ENCODE measurements at regions not wholly inside any gene's neighbourhood (a gene's known extent, or its start where the extent isn't known, plus 50 kb on each side); places are given as distances from the start of the nearest gene placed in this dataset.

- CTCF ChIA-PET, result no interaction called here
- no TSS peak for BruUV-seq (replicated peaks)
- no peak overlapping the region for H3K4me3 ChIP-seq (replicated peaks in 1 of 2; ENCODE audit: low read depth in 1 of 2, low read length in 2 of 2)
- no peaks in the 10 kb centered on the region for H3K9me2 ChIP-seq (ENCODE audit: insufficient read depth)
- no peaks in the 10 kb centered on the region for H4K20me1 ChIP-seq (ENCODE audit: insufficient read depth)
- H3K9me3 ChIP-seq (ENCODE audit: control insufficient read depth in 1 of 2, insufficient read depth in 1 of 2, low read depth in 1 of 2, low read length in 2 of 2), result no peaks in the 10 kb centered on the region; a peak in 1 of 4 replicates
- no peak overlapping the region for H3K4me2 ChIP-seq (ENCODE audit: low read length)
- no peak overlapping the region for H3K27ac ChIP-seq (ENCODE audit: low read depth, low read length)
- RAD21 ChIA-PET (ENCODE audit: low non-redundant PET in 1 of 2, low total read pairs in 2 of 2, uncharacterized antibody in 2 of 2, unreplicated experiment in 2 of 2), result no interaction called here
- no peak overlapping the region for H2AFZ ChIP-seq (ENCODE audit: low read depth, low read length, poor library complexity, severe bottlenecking)
- POLR2A ChIA-PET, result no interaction called here
- TF ChIP-seq CTCF (IDR thresholded peaks at IDR 0.05 in 2 of 3, conservative IDR thresholded peaks at IDR 0.05 in 1 of 3; ENCODE audit: borderline replicate concordance in 1 of 3, insufficient read depth in 1 of 3, low read depth in 2 of 3, low read length in 2 of 3) (no peak), JUND (IDR thresholded peaks at IDR 0.05) (no peak), MAX (IDR thresholded peaks at IDR 0.05) (no peak), CBX3 (IDR thresholded peaks at IDR 0.05; ENCODE audit: low read depth) (no peak)
- no peaks in the 10 kb centered on the region for H3K36me3 ChIP-seq (ENCODE audit: control insufficient read depth in 1 of 2, insufficient read depth in 2 of 2, low read length in 2 of 2)
- no peak overlapping the region for H3K9ac ChIP-seq (ENCODE audit: low read length)
- H3K4me1 ChIP-seq (ENCODE audit: control insufficient read depth in 1 of 2, insufficient read depth in 2 of 2, low read length in 2 of 2), result peaks cover 0 to 7% of the 10 kb centered on the region in 2 experiments; a peak in 1 of 4 replicates
- peaks cover 69% of the 10 kb centered on the region for H3K79me2 ChIP-seq (ENCODE audit: insufficient read depth, low read length)
- ATAC-seq, result no peak
- intact Hi-C loops (cut with micrococcal nuclease), result no loop called here
- H3K27me3 ChIP-seq (ENCODE audit: insufficient read depth, low read length), result no peaks in the 10 kb centered on the region
- DNase-seq (ENCODE audit: low read depth, low spot score), result no peak
Observed at GRCh38 chr16:72658888-72659717, 388.8 kb downstream of the ZFHX3 start.

GRCh38 chr16:72657791-72658190, 390.1 kb downstream of the ZFHX3 start:
- RAD21 ChIA-PET (ENCODE audit: low non-redundant PET in 1 of 2, low total read pairs in 2 of 2, uncharacterized antibody in 2 of 2, unreplicated experiment in 2 of 2), result no interaction called here

More at GRCh38 chr16:72657791-72658190, 390.1 kb downstream of the ZFHX3 start:
- H3K27ac ChIP-seq (ENCODE audit: low read depth, low read length), result no peak overlapping the region
- ChIA-PET POLR2A (no interaction called here), CTCF (no interaction called here)
- H3K9me3 ChIP-seq (ENCODE audit: control insufficient read depth in 1 of 2, insufficient read depth in 1 of 2, low read depth in 1 of 2, low read length in 2 of 2), result no peaks in the 10 kb centered on the region; a peak in 1 of 4 replicates
- no peak for ATAC-seq
- no peaks in the 10 kb centered on the region for H4K20me1 ChIP-seq (ENCODE audit: insufficient read depth)
- H3K4me1 ChIP-seq (ENCODE audit: control insufficient read depth in 1 of 2, insufficient read depth in 2 of 2, low read length in 2 of 2), result no peaks in the 10 kb centered on the region
- no peaks in the 10 kb centered on the region for H3K9me2 ChIP-seq (ENCODE audit: insufficient read depth)
- no TSS peak for BruUV-seq (replicated peaks)
- no peak overlapping the region for H2AFZ ChIP-seq (ENCODE audit: low read depth, low read length, poor library complexity, severe bottlenecking)
- DNase-seq (ENCODE audit: low read depth, low spot score), result no peak
- H3K9ac ChIP-seq (ENCODE audit: low read length), result no peak overlapping the region
- no peak overlapping the region for H3K4me3 ChIP-seq (replicated peaks in 1 of 2; ENCODE audit: low read depth in 1 of 2, low read length in 2 of 2)
- no peak for TF ChIP-seq REST (IDR thresholded peaks at IDR 0.05; ENCODE audit: low read depth)
- TF ChIP-seq POLR2A (IDR thresholded peaks at IDR 0.05; ENCODE audit: borderline replicate concordance, extremely low read depth, insufficient read depth, insufficient read length), result no peak
- no peak for TF ChIP-seq EZH2phosphoT487 (IDR thresholded peaks at IDR 0.05; ENCODE audit: borderline replicate concordance)
- no peak for TF ChIP-seq SIN3A (IDR thresholded peaks at IDR 0.05; ENCODE audit: low read depth)
- intact Hi-C loops (cut with micrococcal nuclease), result no loop called here
- H3K4me2 ChIP-seq (ENCODE audit: low read length), result no peak overlapping the region
- H3K79me2 ChIP-seq (ENCODE audit: insufficient read depth, low read length), result peaks cover 71% of the 10 kb centered on the region
- H3K36me3 ChIP-seq (ENCODE audit: control insufficient read depth in 1 of 2, insufficient read depth in 2 of 2, low read length in 2 of 2), result no peaks in the 10 kb centered on the region
- H3K27me3 ChIP-seq (ENCODE audit: insufficient read depth, low read length), result no peaks in the 10 kb centered on the region

All from HCT116 (cell line).